Stimulated activated CD8-positive, alpha-beta memory T cell treated with anti-CD3 and anti-CD28 coated beads, Interleukin-12 subunit alpha, Interleukin-12 subunit beta, amount 100 ng/mL, for 24 hours (primary cell): ENCODE measurements at regions not wholly inside any gene's neighbourhood (a gene's known extent, or its start where the extent isn't known, plus 50 kb on each side); places are given as distances from the start of the nearest gene placed in this dataset.
"Not testable (repeated sequence)": the region's sequence is repeated elsewhere in the genome, so short reads cannot be mapped to it uniquely, and the experiment has no call there.

Experiments used
- DNase-seq: peaks from one replicate; pipeline ENCODE4 v3.0.0-alpha.2; 2020; ENCODE audit errors: extremely low read depth

GRCh38 chrX:74180716-74181115 lies 123.3 kb upstream of the ZCCHC13 start:
- no peak for DNase-seq

- DNase-seq = no peak
These were observed 124.0 kb upstream of the ZCCHC13 start for GRCh38 chrX:74179990-74180389.

- no peak for DNase-seq
These were observed 124.5 kb upstream of the ZCCHC13 start for GRCh38 chrX:74179499-74179898.

GRCh38 chrX:74179071-74179470 lies 124.9 kb upstream of the ZCCHC13 start:
- DNase-seq = no peak

GRCh38 chrX:74178536-74178935 lies 125.4 kb upstream of the ZCCHC13 start:
- no peak for DNase-seq

GRCh38 chrX:74171465-74171864 lies 132.5 kb upstream of the ZCCHC13 start:
- DNase-seq = no peak

GRCh38 chrX:74162199-74162598 lies 141.8 kb upstream of the ZCCHC13 start:
- no peak for DNase-seq

- no peak for DNase-seq
These were observed 143.2 kb upstream of the ZCCHC13 start for GRCh38 chrX:74160816-74161215.

GRCh38 chrX:74160358-74160757 lies 143.6 kb upstream of the ZCCHC13 start:
- no peak for DNase-seq

- no peak for DNase-seq
These were observed 156.5 kb upstream of the ZCCHC13 start for GRCh38 chrX:74147439-74147838.

- no peak for DNase-seq
These were observed 165.0 kb upstream of the ZCCHC13 start for GRCh38 chrX:74138943-74139342.

- no peak for DNase-seq
These were observed 170.7 kb upstream of the ZCCHC13 start for GRCh38 chrX:74133156-74133796.

GRCh38 chrX:74132280-74132679 lies 171.7 kb upstream of the ZCCHC13 start:
- no peak for DNase-seq

GRCh38 chrX:74119016-74119910 lies 184.7 kb upstream of the ZCCHC13 start:
- DNase-seq = no peak

GRCh38 chrX:74117962-74118902 lies 185.7 kb upstream of the ZCCHC13 start:
- DNase-seq = no peak

GRCh38 chrX:74111245-74111644 lies 192.7 kb upstream of the ZCCHC13 start:
- no peak for DNase-seq

- no peak for DNase-seq
These were observed 196.3 kb upstream of the ZCCHC13 start for GRCh38 chrX:74107666-74108065.

- DNase-seq = no peak
These were observed 199.5 kb upstream of the ZCCHC13 start for GRCh38 chrX:74104356-74105015.

- not testable (repeated sequence) for DNase-seq
These were observed 205.6 kb upstream of the ZCCHC13 start for GRCh38 chrX:74098407-74098806.

GRCh38 chrX:74090049-74090448 lies 213.9 kb upstream of the ZCCHC13 start:
- DNase-seq = no peak

- DNase-seq = no peak
These were observed 218.2 kb upstream of the ZCCHC13 start for GRCh38 chrX:74085642-74086236.
